GM12874 (cell line): ENCODE measurements at regions not wholly inside any gene's neighbourhood (a gene's known extent, or its start where the extent isn't known, plus 50 kb on each side); places are given as distances from the start of the nearest gene placed in this dataset.

Experiments used
- TF ChIP-seq, protein P1 (sequence below): IDR thresholded peaks from 2 replicates; pipeline ENCODE4 v1.5.1; 2011; ENCODE audit warnings: low read depth, mild to moderate bottlenecking, control low read depth, low read length, moderate library complexity; ENCODE audit not compliant: insufficient read depth

- TF ChIP-seq, protein P1, sequence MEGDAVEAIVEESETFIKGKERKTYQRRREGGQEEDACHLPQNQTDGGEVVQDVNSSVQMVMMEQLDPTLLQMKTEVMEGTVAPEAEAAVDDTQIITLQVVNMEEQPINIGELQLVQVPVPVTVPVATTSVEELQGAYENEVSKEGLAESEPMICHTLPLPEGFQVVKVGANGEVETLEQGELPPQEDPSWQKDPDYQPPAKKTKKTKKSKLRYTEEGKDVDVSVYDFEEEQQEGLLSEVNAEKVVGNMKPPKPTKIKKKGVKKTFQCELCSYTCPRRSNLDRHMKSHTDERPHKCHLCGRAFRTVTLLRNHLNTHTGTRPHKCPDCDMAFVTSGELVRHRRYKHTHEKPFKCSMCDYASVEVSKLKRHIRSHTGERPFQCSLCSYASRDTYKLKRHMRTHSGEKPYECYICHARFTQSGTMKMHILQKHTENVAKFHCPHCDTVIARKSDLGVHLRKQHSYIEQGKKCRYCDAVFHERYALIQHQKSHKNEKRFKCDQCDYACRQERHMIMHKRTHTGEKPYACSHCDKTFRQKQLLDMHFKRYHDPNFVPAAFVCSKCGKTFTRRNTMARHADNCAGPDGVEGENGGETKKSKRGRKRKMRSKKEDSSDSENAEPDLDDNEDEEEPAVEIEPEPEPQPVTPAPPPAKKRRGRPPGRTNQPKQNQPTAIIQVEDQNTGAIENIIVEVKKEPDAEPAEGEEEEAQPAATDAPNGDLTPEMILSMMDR, result no peak
Observed at GRCh38 chrX:149365061-149365460, 140.0 kb downstream of the IDS start.

DNA sequence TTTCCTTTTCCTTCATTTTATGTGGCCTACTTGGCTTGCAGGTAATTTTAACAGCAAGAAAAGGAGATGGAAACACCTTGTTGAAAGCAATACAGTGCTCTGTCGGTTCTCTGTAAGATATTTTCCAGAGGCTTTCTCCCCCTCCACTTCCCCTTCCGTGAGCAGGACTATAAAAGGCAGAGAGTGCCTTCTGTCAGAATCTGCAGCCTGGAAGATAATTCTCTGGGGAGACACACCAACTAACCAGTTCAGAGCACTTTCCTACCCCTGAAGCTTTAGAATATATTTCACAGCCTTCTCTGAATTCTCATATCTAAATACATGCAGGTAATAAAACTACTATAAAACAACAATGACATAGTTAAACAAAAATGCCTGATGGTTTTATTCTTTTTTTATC, 141.1 kb downstream of the IDS start:
- TF ChIP-seq, protein P1, result no peak

DNA sequence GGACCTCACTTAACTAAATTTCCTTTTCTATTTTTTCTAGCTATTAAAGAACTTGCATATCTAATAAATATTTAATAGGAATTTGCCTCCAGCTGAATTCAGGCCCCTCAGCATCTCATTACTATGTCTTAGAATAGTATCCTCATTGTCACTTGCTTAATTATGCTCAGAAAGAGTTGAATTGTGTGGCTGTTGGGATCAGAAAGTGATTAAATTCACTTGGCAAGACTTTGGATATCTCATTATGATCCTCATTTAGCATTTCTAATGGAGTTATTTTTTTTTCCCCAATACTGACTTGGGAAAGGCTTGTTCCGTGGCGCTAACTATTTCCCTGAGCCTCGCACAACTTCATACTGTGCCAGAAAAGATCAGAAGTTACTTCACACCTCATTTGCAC, 158.8 kb downstream of the IDS start:
- TF ChIP-seq, protein P1, result no peak

DNA sequence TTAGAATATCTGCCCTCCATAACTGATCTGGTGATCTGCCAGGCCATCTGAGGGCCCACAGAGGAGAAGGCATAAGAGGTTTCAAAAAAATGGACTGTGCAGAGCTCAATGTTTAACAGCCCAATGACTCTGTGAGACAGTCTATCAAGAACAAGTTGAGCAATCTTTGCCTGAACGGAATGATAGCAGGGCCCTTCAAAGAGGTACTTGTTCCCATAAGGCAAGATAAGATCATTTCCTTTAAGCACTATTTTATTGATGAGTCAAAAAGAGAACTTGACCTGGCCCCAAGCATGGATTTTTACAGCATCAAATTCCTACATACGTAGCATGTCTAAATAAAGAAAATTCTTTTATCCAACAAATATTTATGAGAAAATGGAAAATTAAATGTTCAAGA, 182.8 kb downstream of the IDS start:
- TF ChIP-seq, protein P1, result no peak

- TF ChIP-seq, protein P1, result no peak
Observed at GRCh38 chrX:149313871-149314371, 191.2 kb downstream of the IDS start.

GRCh38 chrX:149312988-149313387, 192.1 kb downstream of the IDS start:
- TF ChIP-seq, protein P1, result no peak

GRCh38 chrX:149312097-149312496, 193.0 kb downstream of the IDS start:
- TF ChIP-seq, protein P1, result no peak
